ENCODE measurements at regions not wholly inside any gene's neighbourhood (a gene's known extent, or its start where the extent isn't known, plus 50 kb on each side); places are given as distances from the start of the nearest gene placed in this dataset.

GRCh38 chr4:30932581-30932980 lies 212.4 kb downstream of the PCDH7 start:
- TF ChIP-seq CTCF (IDR thresholded peaks at IDR 0.05) (no peak), POLR2A (IDR thresholded peaks at IDR 0.05) (no peak), EP300 (IDR thresholded peaks at IDR 0.05) (no peak), POLR2AphosphoS5 (IDR thresholded peaks at IDR 0.05) (no peak)
